Suprapubic skin (tissue), 3 donors: ENCODE measurements at regions not wholly inside any gene's neighbourhood (a gene's known extent, or its start where the extent isn't known, plus 50 kb on each side); places are given as distances from the start of the nearest gene placed in this dataset.

Experiments used
- EP300 ChIP-seq: sonication (generic); formaldehyde crosslinking; IDR thresholded peaks from one replicate; pipeline ENCODE4 v1.6.1; 2017; ENCODE audit warnings: antibody characterized with exemption
- POLR2A ChIP-seq, 2 donors: fragments of 450-650 bp; IDR thresholded peaks; one replicate each; pipeline ENCODE4 v1.6.1; 2017; ENCODE audit warnings: antibody characterized with exemption in 2 of 2, mild to moderate bottlenecking in 2 of 2, moderate library complexity in 2 of 2
- TF ChIP-seq, protein P1 (sequence below), 2 donors: fragments of 200-600 bp in 1 of 2; fragments of 450-650 bp in 1 of 2; sonication (generic) in 1 of 2; IDR thresholded peaks; one replicate each; pipeline ENCODE4 v1.5.1; 2016 to 2019; ENCODE audit warnings: antibody characterized with exemption in 2 of 2, mild to moderate bottlenecking in 1 of 2, moderate library complexity in 1 of 2

DNA sequence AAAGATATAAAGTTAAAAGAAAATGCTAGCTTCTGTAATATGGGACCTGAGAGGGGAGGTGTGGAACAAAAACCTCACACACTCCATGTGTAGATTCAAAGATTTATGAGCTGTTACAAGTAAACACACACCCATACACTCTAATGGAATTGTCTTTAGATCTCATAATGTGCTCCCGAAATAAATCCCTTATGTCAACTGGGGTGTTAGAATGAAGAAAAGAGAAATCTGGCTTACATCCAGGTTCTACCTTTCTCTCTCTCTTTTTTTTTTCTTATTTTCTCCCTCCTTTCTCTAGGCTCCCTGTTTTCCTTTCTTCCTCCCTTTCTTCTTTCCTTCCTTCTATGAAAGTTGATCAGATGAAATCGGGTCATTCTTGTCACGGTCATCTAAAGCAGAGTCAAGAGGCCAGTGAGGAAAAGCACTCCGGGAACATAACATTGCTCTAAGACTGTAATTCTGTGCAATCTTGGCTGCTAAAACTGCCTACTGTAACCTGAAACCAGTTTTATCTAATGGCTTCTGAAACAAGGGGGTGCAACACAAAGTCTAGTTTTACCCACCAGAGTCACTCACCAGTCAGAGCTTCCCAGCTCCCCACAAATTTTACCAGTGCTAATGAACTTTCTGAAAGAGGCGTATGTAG lies 68.3 kb upstream of the BTBD3 start:
- TF ChIP-seq, protein P1, sequence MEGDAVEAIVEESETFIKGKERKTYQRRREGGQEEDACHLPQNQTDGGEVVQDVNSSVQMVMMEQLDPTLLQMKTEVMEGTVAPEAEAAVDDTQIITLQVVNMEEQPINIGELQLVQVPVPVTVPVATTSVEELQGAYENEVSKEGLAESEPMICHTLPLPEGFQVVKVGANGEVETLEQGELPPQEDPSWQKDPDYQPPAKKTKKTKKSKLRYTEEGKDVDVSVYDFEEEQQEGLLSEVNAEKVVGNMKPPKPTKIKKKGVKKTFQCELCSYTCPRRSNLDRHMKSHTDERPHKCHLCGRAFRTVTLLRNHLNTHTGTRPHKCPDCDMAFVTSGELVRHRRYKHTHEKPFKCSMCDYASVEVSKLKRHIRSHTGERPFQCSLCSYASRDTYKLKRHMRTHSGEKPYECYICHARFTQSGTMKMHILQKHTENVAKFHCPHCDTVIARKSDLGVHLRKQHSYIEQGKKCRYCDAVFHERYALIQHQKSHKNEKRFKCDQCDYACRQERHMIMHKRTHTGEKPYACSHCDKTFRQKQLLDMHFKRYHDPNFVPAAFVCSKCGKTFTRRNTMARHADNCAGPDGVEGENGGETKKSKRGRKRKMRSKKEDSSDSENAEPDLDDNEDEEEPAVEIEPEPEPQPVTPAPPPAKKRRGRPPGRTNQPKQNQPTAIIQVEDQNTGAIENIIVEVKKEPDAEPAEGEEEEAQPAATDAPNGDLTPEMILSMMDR (IDR thresholded peaks at IDR 0.05) = no peak
- TF ChIP-seq EP300 (no peak), POLR2A (IDR thresholded peaks at IDR 0.05) (no peak)
